ENCODE measurements at regions not wholly inside any gene's neighbourhood (a gene's known extent, or its start where the extent isn't known, plus 50 kb on each side); places are given as distances from the start of the nearest gene placed in this dataset.
"Not testable (repeated sequence)": the region's sequence is repeated elsewhere in the genome, so short reads cannot be mapped to it uniquely, and the experiment has no call there.

DNA sequence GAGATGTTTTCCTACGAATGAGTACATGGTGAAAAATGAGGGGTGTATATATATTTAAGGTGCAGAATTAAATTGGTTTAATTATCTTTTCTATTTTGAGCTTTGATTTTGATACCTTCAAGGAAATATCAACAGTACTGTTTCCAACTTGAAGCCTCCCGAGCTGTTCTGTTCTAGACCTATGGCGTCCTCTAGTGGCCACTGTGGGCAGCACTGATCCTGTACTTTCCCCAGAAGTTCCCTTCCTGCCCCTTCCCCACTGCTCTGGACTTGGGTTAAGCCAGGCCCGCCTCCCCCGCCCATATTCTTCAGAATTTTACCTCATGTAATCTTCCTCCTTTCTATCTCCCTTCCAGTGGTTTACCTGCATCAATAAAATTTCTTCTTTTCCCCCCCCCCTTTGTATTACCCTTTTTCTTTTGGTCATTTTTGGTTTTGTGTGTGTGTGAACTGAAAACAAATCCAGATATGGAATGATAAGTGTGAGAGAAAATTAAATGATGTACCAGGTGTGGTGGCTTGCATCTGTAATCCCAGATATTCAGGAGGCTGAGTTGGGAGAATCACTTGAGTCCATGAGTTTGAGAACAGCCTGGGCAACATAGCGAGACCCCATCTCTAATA, 1643.5 kb downstream of the TP53TG3F start:
- Histone ChIP-seq H3K4me1 (no peaks in the 10 kb centered on the region), H3K4me3 (ENCODE audit: low read depth, low read length) (no peak overlapping the region), H3K9me3 (no peaks in the 10 kb centered on the region), H3K36me3 (no peaks in the 10 kb centered on the region), H3K27me3 (no peaks in the 10 kb centered on the region)
- TF ChIP-seq, protein P1, sequence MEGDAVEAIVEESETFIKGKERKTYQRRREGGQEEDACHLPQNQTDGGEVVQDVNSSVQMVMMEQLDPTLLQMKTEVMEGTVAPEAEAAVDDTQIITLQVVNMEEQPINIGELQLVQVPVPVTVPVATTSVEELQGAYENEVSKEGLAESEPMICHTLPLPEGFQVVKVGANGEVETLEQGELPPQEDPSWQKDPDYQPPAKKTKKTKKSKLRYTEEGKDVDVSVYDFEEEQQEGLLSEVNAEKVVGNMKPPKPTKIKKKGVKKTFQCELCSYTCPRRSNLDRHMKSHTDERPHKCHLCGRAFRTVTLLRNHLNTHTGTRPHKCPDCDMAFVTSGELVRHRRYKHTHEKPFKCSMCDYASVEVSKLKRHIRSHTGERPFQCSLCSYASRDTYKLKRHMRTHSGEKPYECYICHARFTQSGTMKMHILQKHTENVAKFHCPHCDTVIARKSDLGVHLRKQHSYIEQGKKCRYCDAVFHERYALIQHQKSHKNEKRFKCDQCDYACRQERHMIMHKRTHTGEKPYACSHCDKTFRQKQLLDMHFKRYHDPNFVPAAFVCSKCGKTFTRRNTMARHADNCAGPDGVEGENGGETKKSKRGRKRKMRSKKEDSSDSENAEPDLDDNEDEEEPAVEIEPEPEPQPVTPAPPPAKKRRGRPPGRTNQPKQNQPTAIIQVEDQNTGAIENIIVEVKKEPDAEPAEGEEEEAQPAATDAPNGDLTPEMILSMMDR (IDR thresholded peaks at IDR 0.05; ENCODE audit: low read depth, low read length) = peak; percentile 40
- no peak for DNase-seq

- not testable (repeated sequence) for H3K9me3 ChIP-seq; H3K27me3 ChIP-seq; H3K36me3 ChIP-seq; H3K4me3 ChIP-seq (ENCODE audit: low read depth, low read length); H3K4me1 ChIP-seq; DNase-seq
These were observed 1652.4 kb downstream of the TP53TG3F start for GRCh38 chr16:35111772-35112171.

- Histone ChIP-seq H3K36me3 (no peaks in the 10 kb centered on the region), H3K9me3 (no peaks in the 10 kb centered on the region; the same call in 1 of the 2 replicates), H3K27me3 (no peaks in the 10 kb centered on the region), H3K4me1 (no peaks in the 10 kb centered on the region), H3K4me3 (ENCODE audit: low read depth, low read length) (no peak overlapping the region)
- TF ChIP-seq, protein P1 (IDR thresholded peaks at IDR 0.05; ENCODE audit: low read depth, low read length) = no peak
- DNase-seq = no peak
These were observed 1672.0 kb downstream of the TP53TG3F start for GRCh38 chr16:35131429-35131828.

GRCh38 chr16:35134471-35134870, 1675.1 kb downstream of the TP53TG3F start:
- no peak for DNase-seq
- Histone ChIP-seq H3K36me3 (no peaks in the 10 kb centered on the region), H3K27me3 (no peaks in the 10 kb centered on the region), H3K9me3 (no peaks in the 10 kb centered on the region; the same call in 1 of the 2 replicates), H3K4me1 (no peaks in the 10 kb centered on the region), H3K4me3 (ENCODE audit: low read depth, low read length) (no peak overlapping the region)
- TF ChIP-seq, protein P1 (IDR thresholded peaks at IDR 0.05; ENCODE audit: low read depth, low read length) = no peak

DNA sequence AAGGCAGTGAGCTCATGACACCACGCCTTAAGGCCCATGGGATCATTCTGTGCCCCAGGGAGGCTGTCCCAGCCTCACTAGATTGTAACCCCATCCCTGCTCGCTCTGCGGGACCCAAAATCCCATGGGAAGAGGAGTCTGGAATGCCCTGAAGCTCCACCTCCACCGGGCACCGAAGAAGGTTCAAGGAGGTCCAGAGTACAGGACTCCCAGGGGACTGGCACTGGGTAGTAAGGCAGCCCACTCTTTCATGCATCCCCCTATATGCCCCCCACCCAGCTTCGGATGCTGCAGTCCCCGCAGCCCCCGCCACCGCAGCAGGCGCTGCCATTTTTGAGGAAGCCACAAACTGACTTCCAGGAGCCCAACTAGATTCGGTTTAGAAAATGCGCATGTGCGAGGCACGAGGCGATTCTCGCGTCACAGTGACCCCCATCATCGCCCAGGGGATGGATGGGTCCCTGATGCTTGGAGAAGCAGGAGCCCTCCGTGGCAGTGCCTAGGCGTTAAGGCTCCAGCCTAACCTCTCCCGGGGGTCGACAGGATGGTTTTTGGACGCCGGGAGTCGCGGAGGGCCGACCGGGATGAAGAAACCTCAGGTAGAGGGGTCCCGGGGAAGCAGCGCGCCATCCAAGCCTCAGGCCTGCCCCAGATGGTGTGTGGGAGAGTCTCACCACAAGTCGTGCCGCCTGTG, 1681.0 kb downstream of the TP53TG3F start:
- no peaks in the 10 kb centered on the region for H3K4me1 ChIP-seq
- H3K9me3 ChIP-seq = peaks cover 5% of the 10 kb centered on the region
- no peaks in the 10 kb centered on the region for H3K27me3 ChIP-seq
- no peak for DNase-seq
- H3K4me3 ChIP-seq (ENCODE audit: low read depth, low read length) = no peak overlapping the region
- no peaks in the 10 kb centered on the region for H3K36me3 ChIP-seq
- TF ChIP-seq, protein P1 (IDR thresholded peaks at IDR 0.05; ENCODE audit: low read depth, low read length) = no peak

DNA sequence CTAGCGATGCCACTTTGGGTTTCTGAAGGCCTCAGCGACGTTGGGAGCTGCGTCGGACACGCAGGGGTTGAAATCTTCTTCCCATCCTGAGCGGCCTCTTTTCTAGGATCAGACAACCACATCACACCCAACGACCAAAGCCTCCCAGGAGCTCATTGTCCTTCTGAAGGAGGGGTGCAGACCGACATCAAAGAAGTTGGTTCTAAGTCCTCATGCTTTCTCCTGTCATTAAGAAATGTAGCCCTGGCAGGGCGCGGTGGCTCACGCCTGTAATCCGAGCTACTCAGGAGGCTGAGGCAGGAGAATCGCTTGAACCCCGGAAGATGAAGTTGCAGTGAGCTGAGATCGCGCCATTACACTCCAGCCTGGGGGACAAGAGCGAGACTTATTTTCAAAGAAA, 1681.9 kb downstream of the TP53TG3F start:
- Histone ChIP-seq H3K4me1 (no peaks in the 10 kb centered on the region), H3K36me3 (no peaks in the 10 kb centered on the region), H3K27me3 (no peaks in the 10 kb centered on the region), H3K4me3 (ENCODE audit: low read depth, low read length) (no peak overlapping the region), H3K9me3 (peaks cover 5% of the 10 kb centered on the region)
- DNase-seq = no peak
- TF ChIP-seq, protein P1 (IDR thresholded peaks at IDR 0.05; ENCODE audit: low read depth, low read length) = no peak
